ENCODE measurements at regions not wholly inside any gene's neighbourhood (a gene's known extent, or its start where the extent isn't known, plus 50 kb on each side); places are given as distances from the start of the nearest gene placed in this dataset.

- TF ChIP-seq CTCF (conservative IDR thresholded peaks at IDR 0.05; ENCODE audit: control insufficient read depth, insufficient read depth, low read depth, low read length), result no peak
- no peak overlapping the region for H3K4me3 ChIP-seq (ENCODE audit: control insufficient read depth, low read depth, low read length)
- no peak for DNase-seq (ENCODE audit: low read depth)
These were observed 492.9 kb downstream of the PCDH20 start for GRCh38 chr13:60922576-60923231.

- TF ChIP-seq CTCF (conservative IDR thresholded peaks at IDR 0.05; ENCODE audit: control insufficient read depth, insufficient read depth, low read depth, low read length), result no peak
- no peak for DNase-seq (ENCODE audit: low read depth)
- no peak overlapping the region for H3K4me3 ChIP-seq (ENCODE audit: control insufficient read depth, low read depth, low read length)
These were observed 496.8 kb downstream of the TDRD3 start for GRCh38 chr13:60893801-60894200.

GRCh38 chr13:60887711-60888110 is 490.7 kb downstream of the TDRD3 start:
- DNase-seq (ENCODE audit: low read depth), result no peak
- TF ChIP-seq CTCF (conservative IDR thresholded peaks at IDR 0.05; ENCODE audit: control insufficient read depth, insufficient read depth, low read depth, low read length), result no peak
- H3K4me3 ChIP-seq (ENCODE audit: control insufficient read depth, low read depth, low read length), result no peak overlapping the region

GRCh38 chr13:60881507-60881906 is 484.5 kb downstream of the TDRD3 start:
- H3K4me3 ChIP-seq (ENCODE audit: control insufficient read depth, low read depth, low read length), result no peak overlapping the region
- no peak for TF ChIP-seq CTCF (conservative IDR thresholded peaks at IDR 0.05; ENCODE audit: control insufficient read depth, insufficient read depth, low read depth, low read length)
- DNase-seq (ENCODE audit: low read depth), result no peak

- no peak for DNase-seq (ENCODE audit: low read depth)
- H3K4me3 ChIP-seq (ENCODE audit: control insufficient read depth, low read depth, low read length), result no peak overlapping the region
- no peak for TF ChIP-seq CTCF (conservative IDR thresholded peaks at IDR 0.05; ENCODE audit: control insufficient read depth, insufficient read depth, low read depth, low read length)
These were observed 476.1 kb downstream of the TDRD3 start for GRCh38 chr13:60873116-60873515.

GRCh38 chr13:60869941-60870613 is 473.1 kb downstream of the TDRD3 start:
- no peak for TF ChIP-seq CTCF (conservative IDR thresholded peaks at IDR 0.05; ENCODE audit: control insufficient read depth, insufficient read depth, low read depth, low read length)
- DNase-seq (ENCODE audit: low read depth), result no peak
- H3K4me3 ChIP-seq (ENCODE audit: control insufficient read depth, low read depth, low read length), result no peak overlapping the region
